ENCODE measurements at regions not wholly inside any gene's neighbourhood (a gene's known extent, or its start where the extent isn't known, plus 50 kb on each side); places are given as distances from the start of the nearest gene placed in this dataset.

GRCh38 chr20:63065911-63066310, 59.1 kb upstream of the BHLHE23 start:
- no peaks in the 10 kb centered on the region for H3K36me3 ChIP-seq
- H3K9me3 ChIP-seq: no peaks in the 10 kb centered on the region
- H3K27me3 ChIP-seq: peaks cover 0 to 6% of the 10 kb centered on the region in 2 donors
- DNase-seq (ENCODE audit: low spot score): no peak
- no peak overlapping the region for H3K4me3 ChIP-seq
- no peak for TF ChIP-seq CTCF (IDR thresholded peaks at IDR 0.05)
- H3K27ac ChIP-seq: no peak overlapping the region
- peaks cover 0 to 14% of the 10 kb centered on the region in 2 donors for H3K4me1 ChIP-seq

GRCh38 chr20:63064745-63065711, 58.3 kb upstream of the BHLHE23 start:
- no peak for TF ChIP-seq CTCF (IDR thresholded peaks at IDR 0.05)
- no peak overlapping the region for H3K27ac ChIP-seq
- no peaks in the 10 kb centered on the region for H3K9me3 ChIP-seq
- H3K27me3 ChIP-seq: peaks cover 0 to 4% of the 10 kb centered on the region in 2 donors
- no peaks in the 10 kb centered on the region for H3K36me3 ChIP-seq
- peaks cover 0 to 11% of the 10 kb centered on the region in 2 donors for H3K4me1 ChIP-seq
- no peak overlapping the region for H3K4me3 ChIP-seq
- no peak for DNase-seq (ENCODE audit: low spot score)

GRCh38 chr20:63064310-63064709, 57.5 kb upstream of the BHLHE23 start:
- Histone ChIP-seq H3K36me3 (no peaks in the 10 kb centered on the region), H3K27ac (no peak overlapping the region), H3K27me3 (peaks cover 0 to 4% of the 10 kb centered on the region in 2 donors), H3K4me1 (peaks cover 0 to 4% of the 10 kb centered on the region in 2 donors), H3K4me3 (no peak overlapping the region), H3K9me3 (no peaks in the 10 kb centered on the region)
- no peak for DNase-seq (ENCODE audit: low spot score)
- TF ChIP-seq CTCF (IDR thresholded peaks at IDR 0.05): no peak

- Histone ChIP-seq H3K27ac (no peak overlapping the region), H3K27me3 (peaks cover 0 to 4% of the 10 kb centered on the region in 2 donors), H3K4me3 (no peak overlapping the region), H3K4me1 (no peaks in the 10 kb centered on the region), H3K36me3 (no peaks in the 10 kb centered on the region), H3K9me3 (no peaks in the 10 kb centered on the region)
- DNase-seq (ENCODE audit: low spot score): no peak
- TF ChIP-seq CTCF (IDR thresholded peaks at IDR 0.05): no peak
Measured at GRCh38 chr20:63062188-63063140, 55.7 kb upstream of the BHLHE23 start.

- H3K9me3 ChIP-seq: no peaks in the 10 kb centered on the region
- H3K27ac ChIP-seq: no peak overlapping the region
- TF ChIP-seq CTCF (IDR thresholded peaks at IDR 0.05): no peak
- peaks cover 0 to 4% of the 10 kb centered on the region in 2 donors for H3K27me3 ChIP-seq
- peaks cover 0 to under 1% of the 10 kb centered on the region in 2 donors for H3K4me1 ChIP-seq
- no peak for DNase-seq (ENCODE audit: low spot score)
- H3K36me3 ChIP-seq: no peaks in the 10 kb centered on the region
- no peak overlapping the region for H3K4me3 ChIP-seq
Measured at GRCh38 chr20:63061771-63062100, 55.0 kb upstream of the BHLHE23 start.
